ENCODE measurements at regions not wholly inside any gene's neighbourhood (a gene's known extent, or its start where the extent isn't known, plus 50 kb on each side); places are given as distances from the start of the nearest gene placed in this dataset.

GRCh38 chr10:75347186-75347585, 54.4 kb downstream of the ZNF503 start:
- no peak overlapping the region for H3K4me3 ChIP-seq (ENCODE audit: low read depth, low read length)
- TF ChIP-seq CTCF (IDR thresholded peaks at IDR 0.05; ENCODE audit: insufficient read depth, low read depth, low read length): no peak
- ChIA-PET CTCF (interaction anchor here (0.6 kb wide), 1 partner anchor 788 kb away, joined by 3 read pairs; no protein-coding TSS in a partner anchor), POLR2A (no interaction called here)
- H3K36me3 ChIP-seq (ENCODE audit: control insufficient read depth, insufficient read depth, low read length): no peaks in the 10 kb centered on the region
- no peaks in the 10 kb centered on the region; the same call in 1 of the 2 replicates for H3K27me3 ChIP-seq (ENCODE audit: control insufficient read depth, insufficient read depth, low read length)
- no peak for DNase-seq (ENCODE audit: low read depth)

- Histone ChIP-seq H3K4me3 (ENCODE audit: low read depth, low read length) (no peak overlapping the region), H3K36me3 (ENCODE audit: control insufficient read depth, insufficient read depth, low read length) (no peaks in the 10 kb centered on the region), H3K27me3 (ENCODE audit: control insufficient read depth, insufficient read depth, low read length) (no peaks in the 10 kb centered on the region; the same call in 1 of the 2 replicates)
- ChIA-PET CTCF (no interaction called here), POLR2A (no interaction called here)
- no peak for TF ChIP-seq CTCF (IDR thresholded peaks at IDR 0.05; ENCODE audit: insufficient read depth, low read depth, low read length)
- no peak for DNase-seq (ENCODE audit: low read depth)
Observed at GRCh38 chr10:75345738-75346137, 55.8 kb downstream of the ZNF503 start.

- no peak overlapping the region for H3K4me3 ChIP-seq (ENCODE audit: low read depth, low read length)
- no peak for DNase-seq (ENCODE audit: low read depth)
- CTCF ChIA-PET: no interaction called here
- H3K27me3 ChIP-seq (ENCODE audit: control insufficient read depth, insufficient read depth, low read length): no peaks in the 10 kb centered on the region; the same call in 1 of the 2 replicates
- H3K36me3 ChIP-seq (ENCODE audit: control insufficient read depth, insufficient read depth, low read length): no peaks in the 10 kb centered on the region
- no peak for TF ChIP-seq CTCF (IDR thresholded peaks at IDR 0.05; ENCODE audit: insufficient read depth, low read depth, low read length)
- POLR2A ChIA-PET: no interaction called here
Observed at GRCh38 chr10:75344170-75344569, 57.4 kb downstream of the ZNF503 start.

- Histone ChIP-seq H3K36me3 (ENCODE audit: control insufficient read depth, insufficient read depth, low read length) (no peaks in the 10 kb centered on the region), H3K27me3 (ENCODE audit: control insufficient read depth, insufficient read depth, low read length) (no peaks in the 10 kb centered on the region; the same call in 1 of the 2 replicates), H3K4me3 (ENCODE audit: low read depth, low read length) (no peak overlapping the region)
- no peak for TF ChIP-seq CTCF (IDR thresholded peaks at IDR 0.05; ENCODE audit: insufficient read depth, low read depth, low read length)
- DNase-seq (ENCODE audit: low read depth): no peak
- ChIA-PET CTCF (no interaction called here), POLR2A (no interaction called here)
Observed at GRCh38 chr10:75342397-75342796, 59.2 kb downstream of the ZNF503 start.

DNA sequence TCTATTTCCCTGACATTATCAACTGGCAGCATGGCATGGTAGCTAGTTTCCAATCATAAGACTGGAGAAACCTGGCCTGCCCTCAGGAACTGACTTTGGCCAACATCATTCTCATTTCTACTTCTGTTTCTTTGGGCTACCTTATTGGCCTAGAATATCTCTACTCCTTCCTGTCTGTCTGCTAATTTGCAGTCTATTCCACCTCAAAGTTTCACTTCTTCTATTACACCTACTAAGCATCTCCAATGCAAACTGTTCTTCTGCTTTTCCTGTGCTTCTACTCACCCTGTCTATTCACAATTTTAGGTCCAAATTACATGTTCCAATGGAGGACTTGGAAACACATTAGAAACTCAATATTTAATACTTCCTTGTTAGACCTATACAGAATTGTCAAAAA, 65.6 kb downstream of the ZNF503 start:
- Histone ChIP-seq H3K4me3 (ENCODE audit: low read depth, low read length) (no peak overlapping the region), H3K27me3 (ENCODE audit: control insufficient read depth, insufficient read depth, low read length) (no peaks in the 10 kb centered on the region), H3K36me3 (ENCODE audit: control insufficient read depth, insufficient read depth, low read length) (no peaks in the 10 kb centered on the region)
- DNase-seq (ENCODE audit: low read depth): no peak
- ChIA-PET CTCF (no interaction called here), POLR2A (no interaction called here)
- no peak for TF ChIP-seq CTCF (IDR thresholded peaks at IDR 0.05; ENCODE audit: insufficient read depth, low read depth, low read length)

Measured in BJ (cell line).